Neural progenitor cell (in vitro differentiated cells): ENCODE measurements at regions not wholly inside any gene's neighbourhood (a gene's known extent, or its start where the extent isn't known, plus 50 kb on each side); places are given as distances from the start of the nearest gene placed in this dataset.

Source experiments
- DNase-seq: peaks from one replicate; pipeline ENCODE4 v3.0.0-alpha.2; 2016; ENCODE audit warnings: low spot score
- H2AFZ ChIP-seq: fragments of 200-600 bp; sonication (generic); replicated peaks from 2 replicates; pipeline ENCODE4 v1.6.1; 2016; ENCODE audit warnings: antibody characterized with exemption
- H3F3A ChIP-seq: fragments of 200-600 bp; sonication (generic); 2 replicates; pipeline ENCODE4 v1.6.1; 2016; ENCODE audit warnings: antibody characterized with exemption, low read depth
- H3K27ac ChIP-seq: fragments of 200-600 bp; sonication (generic); 2 replicates; pipeline ENCODE4 v1.5.1; 2016; ENCODE audit warnings: mild to moderate bottlenecking
- H3K27me3 ChIP-seq: fragments of 200-600 bp; sonication (generic); 2 replicates; pipeline ENCODE4 v1.6.1; 2016; ENCODE audit warnings: mild to moderate bottlenecking, moderate library complexity
- H3K36me3 ChIP-seq: fragments of 200-600 bp; sonication (generic); 2 replicates; pipeline ENCODE4 v1.5.1; 2016
- H3K4me1 ChIP-seq: fragments of 200-600 bp; sonication (generic); 2 replicates; pipeline ENCODE4 v1.6.1; 2016; ENCODE audit warnings: mixed run types
- H3K4me2 ChIP-seq: fragments of 200-600 bp; sonication (generic); 2 replicates; pipeline ENCODE4 v1.6.1; 2016
- H3K4me3 ChIP-seq: fragments of 200-600 bp; sonication (generic); 2 replicates; pipeline ENCODE4 v1.5.1; 2016
- H3K79me2 ChIP-seq: fragments of 200-600 bp; sonication (generic); 2 replicates; pipeline ENCODE4 v1.6.1; 2016; ENCODE audit warnings: low read depth
- H3K9ac ChIP-seq: fragments of 200-600 bp; sonication (generic); 2 replicates; pipeline ENCODE4 v1.6.1; 2016
- H3K9me3 ChIP-seq: fragments of 200-600 bp; sonication (generic); 2 replicates; pipeline ENCODE4 v1.5.1; 2016; ENCODE audit warnings: low read depth
- H4K20me1 ChIP-seq: fragments of 200-600 bp; sonication (generic); 2 replicates; pipeline ENCODE4 v1.6.1; 2016; ENCODE audit warnings: low read depth
- H3K27ac Mint-ChIP-seq: 3 replicates; pipeline ENCODE4 v1.8.0; 2021; ENCODE audit warnings: mixed read lengths
- H3K27me3 Mint-ChIP-seq: 2 replicates; pipeline ENCODE4 v1.8.0; 2022; ENCODE audit warnings: low read depth, mild to moderate bottlenecking, inconsistent platforms, moderate library complexity, mixed read lengths; ENCODE audit not compliant: insufficient read depth
- H3K36me3 Mint-ChIP-seq: 3 replicates; pipeline ENCODE4 v1.8.0; 2021; ENCODE audit warnings: mixed read lengths
- H3K4me1 Mint-ChIP-seq: 3 replicates; pipeline ENCODE4 v1.8.0; 2021; ENCODE audit warnings: mixed read lengths
- H3K4me3 Mint-ChIP-seq: 3 replicates; pipeline ENCODE4 v1.8.0; 2021; ENCODE audit warnings: mild to moderate bottlenecking, moderate library complexity, mixed read lengths
- H3K9me3 Mint-ChIP-seq: 3 replicates; pipeline ENCODE4 v1.8.0; 2020; ENCODE audit warnings: mixed read lengths
- CTCF ChIP-seq: fragments of 200-600 bp; sonication (generic); IDR thresholded peaks from 2 replicates; pipeline ENCODE4 v1.5.1; 2017; ENCODE audit warnings: antibody characterized with exemption, mild to moderate bottlenecking
- EZH2 ChIP-seq: fragments of 200-600 bp; sonication (generic); IDR thresholded peaks from 2 replicates; pipeline ENCODE4 v1.6.1; 2017; ENCODE audit warnings: antibody characterized with exemption, mild to moderate bottlenecking, moderate library complexity
- EZH2phosphoT487 ChIP-seq: fragments of 200-600 bp; sonication (generic); IDR thresholded peaks from 2 replicates; pipeline ENCODE4 v1.6.1; 2017; ENCODE audit warnings: antibody characterized with exemption

- Histone ChIP-seq H3K4me2 (no peak overlapping the region), H3K79me2 (no peaks in the 10 kb centered on the region), H3F3A (no peaks in the 10 kb centered on the region), H4K20me1 (no peaks in the 10 kb centered on the region), H3K27ac (no peak overlapping the region), H2AFZ (no peak overlapping the region), H3K36me3 (no peaks in the 10 kb centered on the region), H3K4me1 (no peaks in the 10 kb centered on the region), H3K27me3 (no peaks in the 10 kb centered on the region), H3K4me3 (no peak overlapping the region), H3K9ac (no peak overlapping the region), H3K9me3 (no peaks in the 10 kb centered on the region)
- no peak overlapping the region for H3K4me3 Mint-ChIP-seq
- H3K27me3 Mint-ChIP-seq = peaks cover 4% of the 10 kb centered on the region
- H3K36me3 Mint-ChIP-seq = no peaks in the 10 kb centered on the region
- H3K27ac Mint-ChIP-seq = no peak overlapping the region
- no peak for DNase-seq
- H3K4me1 Mint-ChIP-seq = no peaks in the 10 kb centered on the region
- TF ChIP-seq CTCF (no peak), EZH2phosphoT487 (no peak), EZH2 (no peak)
- H3K9me3 Mint-ChIP-seq = no peaks in the 10 kb centered on the region
Observed at GRCh38 chr4:184879271-184879670, 53.5 kb upstream of the ACSL1 start.

- H3K9me3 ChIP-seq = no peaks in the 10 kb centered on the region
- H3K4me2 ChIP-seq = no peak overlapping the region
- no peak overlapping the region for H3K4me3 ChIP-seq
- H3K36me3 ChIP-seq = no peaks in the 10 kb centered on the region
- Mint-ChIP-seq H3K9me3 (no peaks in the 10 kb centered on the region), H3K4me3 (no peak overlapping the region), H3K4me1 (no peaks in the 10 kb centered on the region), H3K27ac (no peak overlapping the region), H3K36me3 (no peaks in the 10 kb centered on the region), H3K27me3 (peaks cover 7% of the 10 kb centered on the region)
- no peak for DNase-seq
- H2AFZ ChIP-seq = no peak overlapping the region
- H3K27ac ChIP-seq = no peak overlapping the region
- no peaks in the 10 kb centered on the region for H3K79me2 ChIP-seq
- H3K4me1 ChIP-seq = no peaks in the 10 kb centered on the region
- H3K9ac ChIP-seq = no peak overlapping the region
- H4K20me1 ChIP-seq = no peaks in the 10 kb centered on the region
- H3K27me3 ChIP-seq = no peaks in the 10 kb centered on the region
- H3F3A ChIP-seq = no peaks in the 10 kb centered on the region
- no peak for TF ChIP-seq EZH2
- no peak for TF ChIP-seq CTCF
- no peak for TF ChIP-seq EZH2phosphoT487
Observed at GRCh38 chr4:184882276-184882675, 56.5 kb upstream of the ACSL1 start.

GRCh38 chr4:184883024-184883423 lies 57.3 kb upstream of the ACSL1 start:
- no peak overlapping the region for H3K4me3 Mint-ChIP-seq
- H3K4me3 ChIP-seq = no peak overlapping the region
- H3K9me3 Mint-ChIP-seq = no peaks in the 10 kb centered on the region

More at GRCh38 chr4:184883024-184883423, 57.3 kb upstream of the ACSL1 start:
- H3K27me3 ChIP-seq = no peaks in the 10 kb centered on the region
- DNase-seq = no peak
- no peak overlapping the region for H3K9ac ChIP-seq
- no peaks in the 10 kb centered on the region for H3K4me1 ChIP-seq
- Mint-ChIP-seq H3K27ac (no peak overlapping the region), H3K27me3 (peaks cover 7% of the 10 kb centered on the region), H3K4me1 (no peaks in the 10 kb centered on the region), H3K36me3 (no peaks in the 10 kb centered on the region)
- H3K4me2 ChIP-seq = no peak overlapping the region
- no peaks in the 10 kb centered on the region for H3K9me3 ChIP-seq
- no peaks in the 10 kb centered on the region for H4K20me1 ChIP-seq
- H2AFZ ChIP-seq = no peak overlapping the region
- H3K27ac ChIP-seq = no peak overlapping the region
- no peaks in the 10 kb centered on the region for H3K36me3 ChIP-seq
- no peaks in the 10 kb centered on the region for H3K79me2 ChIP-seq
- H3F3A ChIP-seq = no peaks in the 10 kb centered on the region
- TF ChIP-seq EZH2 (no peak), EZH2phosphoT487 (no peak), CTCF (no peak)
